IMR-90 (cell line): ENCODE measurements at regions not wholly inside any gene's neighbourhood (a gene's known extent, or its start where the extent isn't known, plus 50 kb on each side); places are given as distances from the start of the nearest gene placed in this dataset.

Source experiments
- ATAC-seq: fragments of 200-7000 bp; cut with Tn5 transposase; 2 replicates; pipeline ENCODE4 v1.9.1; 2020; ENCODE audit warnings: low read depth, mild to moderate bottlenecking, moderate library complexity
- BruUV-seq: library from RNA; stranded (reverse); fragments of 400-500 nt; replicated peaks from 2 replicates; lab custom pipeline; 2021; lab: Mats Ljungman, UMichigan
- CTCF ChIA-PET: fragments of 300-600 bp; formaldehyde crosslinking; extraction: SDS; loops from one replicate; lab custom pipeline; 2021; ENCODE audit warnings: antibody characterized with exemption; lab: Yijun Ruan, JAX
- POLR2A ChIA-PET: fragments of 300-600 bp; sonication (Branson Sonifier 250); formaldehyde crosslinking; loops from one replicate; lab custom pipeline; 2022; ENCODE audit warnings: antibody characterized with exemption; ENCODE audit not compliant: unreplicated experiment; lab: Charles Lee
- DNase-seq: peaks from one replicate; pipeline ENCODE4 v3.0.0; 2013
- H2AFZ ChIP-seq: replicated peaks from 2 replicates; pipeline ENCODE3; 2013; ENCODE audit warnings: low read length, mild to moderate bottlenecking; ENCODE audit not compliant: poor library complexity
- H2AK5ac ChIP-seq: 2 replicates; pipeline ENCODE4 v1.6.1; 2013; ENCODE audit warnings: low read depth, low read length, inconsistent platforms
- H2AK9ac ChIP-seq: replicated peaks from 2 replicates; pipeline ENCODE3; 2013; ENCODE audit warnings: mild to moderate bottlenecking, low read depth, low read length, moderate library complexity; ENCODE audit not compliant: poor library complexity
- H2BK120ac ChIP-seq: 2 replicates; pipeline ENCODE4 v1.6.1; 2013; ENCODE audit warnings: low read depth, low read length, inconsistent platforms
- H2BK15ac ChIP-seq: 3 replicates; pipeline ENCODE4 v1.6.1; 2013; ENCODE audit warnings: low read depth, low read length, inconsistent platforms
- H2BK20ac ChIP-seq: 2 replicates; pipeline ENCODE4 v1.6.1; 2013; ENCODE audit warnings: low read depth, mild to moderate bottlenecking, inconsistent platforms, low read length, moderate library complexity
- H2BK5ac ChIP-seq: 2 replicates; pipeline ENCODE4 v1.6.1; 2013; ENCODE audit warnings: mild to moderate bottlenecking, low read depth, low read length, inconsistent platforms; ENCODE audit not compliant: poor library complexity, severe bottlenecking
- H3K14ac ChIP-seq: replicated peaks from 2 replicates; pipeline ENCODE4 v1.6.1; 2013; ENCODE audit warnings: low read depth, low read length, inconsistent platforms
- H3K18ac ChIP-seq: 2 replicates; pipeline ENCODE4 v1.6.1; 2013; ENCODE audit warnings: low read depth, low read length, control low read depth
- H3K23ac ChIP-seq: 2 replicates; pipeline ENCODE4 v1.6.1; 2013; ENCODE audit warnings: low read depth, low read length, inconsistent platforms
- H3K27ac ChIP-seq: 2 replicates; pipeline ENCODE4 v1.5.1; 2013; ENCODE audit warnings: mild to moderate bottlenecking, control low read depth, low read length; ENCODE audit not compliant: insufficient read depth
- H3K27me3 ChIP-seq: 2 replicates; pipeline ENCODE4 v1.6.1; 2013; ENCODE audit warnings: low read length; ENCODE audit not compliant: control insufficient read depth, insufficient read depth
- H3K36me3 ChIP-seq: 2 replicates; pipeline ENCODE4 v1.6.1; 2013; ENCODE audit warnings: low read length, mixed read lengths; ENCODE audit not compliant: control insufficient read depth, insufficient read depth
- H3K4ac ChIP-seq: 2 replicates; pipeline ENCODE4 v1.6.1; 2013; ENCODE audit warnings: low read depth, low read length, inconsistent platforms
- H3K4me1 ChIP-seq: 2 replicates; pipeline ENCODE4 v1.6.1; 2013; ENCODE audit warnings: low read length, mixed read lengths; ENCODE audit not compliant: control insufficient read depth, insufficient read depth
- H3K4me2 ChIP-seq: 2 replicates; pipeline ENCODE4 v1.6.1; 2013; ENCODE audit warnings: low read depth, mild to moderate bottlenecking, control low read depth, low read length, moderate library complexity
- H3K4me3 ChIP-seq: 2 replicates; pipeline ENCODE4 v1.5.1; 2013; ENCODE audit warnings: low read depth, mild to moderate bottlenecking, control low read depth, low read length, moderate library complexity; ENCODE audit not compliant: insufficient read depth
- H3K56ac ChIP-seq: 2 replicates; pipeline ENCODE4 v1.6.1; 2013; ENCODE audit warnings: low read length, inconsistent platforms; ENCODE audit not compliant: insufficient read depth; ENCODE audit errors: extremely low read depth
- H3K79me1 ChIP-seq, 2 experiments: 2 replicates each; pipeline ENCODE4 v1.6.1; 2013; ENCODE audit warnings: low read length in 2 of 2, inconsistent platforms in 1 of 2, low read depth in 1 of 2
- H3K9ac ChIP-seq: 2 replicates; pipeline ENCODE4 v1.6.1; 2013; ENCODE audit warnings: low read depth, low read length, control low read depth
- H3K9me1 ChIP-seq: 2 replicates; pipeline ENCODE4 v1.6.1; 2013; ENCODE audit warnings: low read length, inconsistent platforms; ENCODE audit not compliant: insufficient read depth
- H3K9me3 ChIP-seq: 2 replicates; pipeline ENCODE4 v1.6.1; 2013; ENCODE audit warnings: low read length; ENCODE audit not compliant: control insufficient read depth, insufficient read depth
- H4K20me1 ChIP-seq: 2 replicates; pipeline ENCODE4 v1.6.1; 2013; ENCODE audit warnings: low read length, inconsistent platforms; ENCODE audit not compliant: insufficient read depth
- H4K5ac ChIP-seq: 2 replicates; pipeline ENCODE4 v1.6.1; 2013; ENCODE audit warnings: mild to moderate bottlenecking, low read depth, low read length, control low read depth
- H4K8ac ChIP-seq, 2 experiments: 2 replicates each; pipeline ENCODE4 v1.6.1; 2013; ENCODE audit warnings: low read depth in 2 of 2, low read length in 2 of 2, control low read depth in 1 of 2, inconsistent platforms in 1 of 2
- H4K91ac ChIP-seq: 2 replicates; pipeline ENCODE4 v1.6.1; 2013; ENCODE audit warnings: low read depth, low read length, inconsistent platforms; ENCODE audit not compliant: insufficient read depth
- CHD1 ChIP-seq: IDR thresholded peaks from 2 replicates; pipeline ENCODE4 v1.6.1; 2012; ENCODE audit warnings: low read depth, low read length, improper control_type of control experiment
- MAZ ChIP-seq: IDR thresholded peaks from 2 replicates; pipeline ENCODE4 v1.6.1; 2012; ENCODE audit warnings: low read depth, mild to moderate bottlenecking, low read length, improper control_type of control experiment, moderate library complexity, borderline replicate concordance
- MXI1 ChIP-seq: IDR thresholded peaks from 2 replicates; pipeline ENCODE4 v1.6.1; 2012; ENCODE audit warnings: low read depth, mild to moderate bottlenecking, low read length, moderate library complexity, borderline replicate concordance
- RAD21 ChIP-seq: IDR thresholded peaks from 2 replicates; pipeline ENCODE4 v1.6.1; 2012; ENCODE audit warnings: low read length, improper control_type of control experiment
- SMC3 ChIP-seq: fragments of 150-350 bp; IDR thresholded peaks from 2 replicates; pipeline ENCODE4 v1.6.1; 2016; ENCODE audit warnings: low read depth, mild to moderate bottlenecking, antibody characterized with exemption, low read length, moderate library complexity
- WGBS, 2 experiments: methylation state at CpG; one replicate each; pipeline versions ENCODE4 v1.1.5 to v1.1.7; 2013; ENCODE audit warnings: missing lambda C conversion rate in 2 of 2; ENCODE audit not compliant: insufficient read length in 1 of 2; ENCODE audit errors: extremely low coverage in 2 of 2; 5-methylcytosine and 5-hydroxymethylcytosine counted together
- dilution Hi-C: fragments of 300-500 bp; cut with HindIII; formaldehyde crosslinking; loops from one replicate; pipeline ENCODE4 v1.14.3; 2018; ENCODE audit warnings: low sequenced_read_pairs; ENCODE audit not compliant: unreplicated experiment
- in situ Hi-C: fragments of 300-500 bp; cut with MboI; formaldehyde crosslinking; loops from 3 replicates; pipeline ENCODE4 v1.14.3; 2019; ENCODE audit warnings: low sequenced_read_pairs, inconsistent platforms, mixed read lengths
- intact Hi-C: fragments of 100-400 bp; cut with micrococcal nuclease; formaldehyde crosslinking; loops from 2 replicates; pipeline ENCODE4 v1.10.0; 2022

GRCh38 chr20:43271980-43272379 is 82.3 kb upstream of the PTPRT start:
- no peak overlapping the region for H3K4me3 ChIP-seq
- no peak overlapping the region for H2AK9ac ChIP-seq
- no peaks in the 10 kb centered on the region for H3K4me1 ChIP-seq
- no peaks in the 10 kb centered on the region for H3K36me3 ChIP-seq
- no peak overlapping the region for H2BK15ac ChIP-seq
- in situ Hi-C loops, result no loop called here
- WGBS, 2 experiments, result 20% methylated on average over 1 of the region's 5 CpGs; no CpG with 5 or more reads in 1 of the 2 experiments
- H4K8ac ChIP-seq, result no peak overlapping the region
- dilution Hi-C loops, result no loop called here
- POLR2A ChIA-PET, result no interaction called here
- no peak overlapping the region for H2BK5ac ChIP-seq
- H4K91ac ChIP-seq, result no peak overlapping the region
- H3K79me1 ChIP-seq, result no peaks in the 10 kb centered on the region
- H3K9me3 ChIP-seq, result peaks cover 5% of the 10 kb centered on the region; the same call in 1 of the 2 replicates
- H3K23ac ChIP-seq, result no peak overlapping the region
- no peaks in the 10 kb centered on the region for H4K20me1 ChIP-seq
- H3K27ac ChIP-seq, result no peak overlapping the region
- no peak overlapping the region for H3K4me2 ChIP-seq
- CTCF ChIA-PET, result no interaction called here
- H3K27me3 ChIP-seq, result no peaks in the 10 kb centered on the region
- no peak overlapping the region for H3K4ac ChIP-seq
- no peaks in the 10 kb centered on the region for H3K9me1 ChIP-seq
- no peak overlapping the region for H3K14ac ChIP-seq
- H3K9ac ChIP-seq, result no peak overlapping the region
- H2AK5ac ChIP-seq, result no peak overlapping the region
- DNase-seq (no peak), ATAC-seq (no peak)
- H3K56ac ChIP-seq, result no peak overlapping the region
- TF ChIP-seq MXI1, result no peak
- no peak for TF ChIP-seq RAD21
- no peak for TF ChIP-seq SMC3
- TF ChIP-seq CHD1, result no peak
- TF ChIP-seq MAZ, result no peak
- no peak overlapping the region for H2AFZ ChIP-seq
- H2BK120ac ChIP-seq, result no peak overlapping the region
- intact Hi-C loops, result no loop called here
- BruUV-seq, result no TSS peak
- no peak overlapping the region for H3K18ac ChIP-seq
- H2BK20ac ChIP-seq, result no peak overlapping the region
- H4K5ac ChIP-seq, result no peak overlapping the region
